PC-3 (cell line): ENCODE measurements at regions not wholly inside any gene's neighbourhood (a gene's known extent, or its start where the extent isn't known, plus 50 kb on each side); places are given as distances from the start of the nearest gene placed in this dataset.

Source experiments
- ATAC-seq: fragments of 200-7000 bp; cut with Tn5 transposase; 2 replicates; pipeline ENCODE4 v1.9.1; 2020; ENCODE audit warnings: mild to moderate bottlenecking, moderate library complexity
- BruUV-seq: library from RNA; stranded (reverse); fragments of 400-500 nt; replicated peaks from 2 replicates; lab custom pipeline; 2021; lab: Mats Ljungman, UMichigan
- CTCF ChIA-PET: fragments of 300-600 bp; sonication (Branson Sonifier 250); formaldehyde crosslinking; loops from one replicate; lab custom pipeline; 2022; ENCODE audit warnings: antibody characterized with exemption; lab: Charles Lee
- POLR2A ChIA-PET: fragments of 300-600 bp; sonication (Branson Sonifier 250); formaldehyde crosslinking; loops from one replicate; lab custom pipeline; 2022; ENCODE audit warnings: antibody characterized with exemption; ENCODE audit not compliant: unreplicated experiment; lab: Charles Lee
- DNase-seq: peaks from one replicate; pipeline ENCODE4 v3.0.0-alpha.2; 2015
- H2AFZ ChIP-seq: fragments of 300-600 bp; sonication (generic); 2 replicates; pipeline ENCODE4 v1.6.0; 2016; ENCODE audit warnings: antibody characterized with exemption, low read length
- H3F3A ChIP-seq: fragments of 300-600 bp; sonication (generic); one replicate; pipeline ENCODE4 v1.6.0; 2017; ENCODE audit warnings: antibody characterized with exemption, low read length, control low read depth, mild to moderate bottlenecking; ENCODE audit not compliant: unreplicated experiment
- H3K27ac ChIP-seq: fragments of 300-600 bp; sonication (generic); 2 replicates; pipeline ENCODE4 v1.5.1; 2016; ENCODE audit warnings: mild to moderate bottlenecking, low read length
- H3K27me3 ChIP-seq: fragments of 300-600 bp; sonication (generic); 2 replicates; pipeline ENCODE4 v1.6.1; 2016; ENCODE audit warnings: low read length, mixed read lengths
- H3K36me3 ChIP-seq: fragments of 300-600 bp; sonication (generic); 2 replicates; pipeline ENCODE4 v1.6.1; 2016; ENCODE audit warnings: low read depth, mixed run types, low read length, mixed read lengths
- H3K4me1 ChIP-seq: fragments of 300-600 bp; sonication (generic); 2 replicates; pipeline ENCODE4 v1.5.1; 2016; ENCODE audit warnings: low read length; ENCODE audit not compliant: insufficient read depth
- H3K4me2 ChIP-seq: fragments of 300-600 bp; sonication (generic); 2 replicates; pipeline ENCODE4 v1.6.0; 2016; ENCODE audit warnings: low read length
- H3K4me3 ChIP-seq: fragments of 300-600 bp; sonication (generic); 2 replicates; pipeline ENCODE4 v1.5.1; 2016; ENCODE audit warnings: mild to moderate bottlenecking, low read length, mixed read lengths
- H3K79me2 ChIP-seq: fragments of 300-600 bp; sonication (generic); 2 replicates; pipeline ENCODE4 v1.6.1; 2017; ENCODE audit warnings: low read length, mixed read lengths
- H3K9ac ChIP-seq: fragments of 300-600 bp; sonication (generic); 2 replicates; pipeline ENCODE4 v1.6.0; 2016; ENCODE audit warnings: mild to moderate bottlenecking, low read length
- H3K9me2 ChIP-seq: fragments of 300-600 bp; sonication (generic); replicated peaks from 2 replicates; pipeline ENCODE4 v1.6.1; 2016; ENCODE audit warnings: mixed run types, low read length, mixed read lengths
- H3K9me3 ChIP-seq: fragments of 300-600 bp; sonication (generic); 2 replicates; pipeline ENCODE4 v1.6.1; 2016; ENCODE audit warnings: low read length, mixed read lengths
- H4K20me1 ChIP-seq: fragments of 300-600 bp; sonication (generic); 2 replicates; pipeline ENCODE4 v1.6.1; 2016; ENCODE audit warnings: low read length, mixed read lengths
- CTCF ChIP-seq: fragments of 300-600 bp; sonication (generic); conservative IDR thresholded peaks from 2 replicates; pipeline ENCODE4 v1.5.1; 2017; ENCODE audit warnings: antibody characterized with exemption, low read depth, mild to moderate bottlenecking, low read length
- EZH2 ChIP-seq: fragments of 300-600 bp; sonication (generic); IDR thresholded peaks from one replicate; pipeline ENCODE4 v1.6.1; 2017; ENCODE audit warnings: antibody characterized with exemption, mild to moderate bottlenecking, low read length; ENCODE audit not compliant: unreplicated experiment
- EZH2phosphoT487 ChIP-seq: fragments of 300-600 bp; sonication (generic); IDR thresholded peaks from 2 replicates; pipeline ENCODE4 v1.6.1; 2018; ENCODE audit warnings: mild to moderate bottlenecking, antibody characterized with exemption, low read length, borderline replicate concordance
- intact Hi-C: fragments of 100-400 bp; cut with micrococcal nuclease; formaldehyde crosslinking; loops from 2 replicates; pipeline ENCODE4 v1.9.0; 2023

- intact Hi-C loops: loop anchor here (1.0 to 5.0 kb wide), 3 partner anchors 77 to 278 kb away; no protein-coding TSS in a partner anchor
- ATAC-seq: no peak
- POLR2A ChIA-PET: no interaction called here
These were observed 139.0 kb downstream of the PRDM13 start for GRCh38 chr6:99745651-99746050.

GRCh38 chr6:99746261-99746895, 139.7 kb downstream of the PRDM13 start:
- Histone ChIP-seq H3K9me2 (no peaks in the 10 kb centered on the region), H2AFZ (no peak overlapping the region), H3K27me3 (peaks cover 26% of the 10 kb centered on the region), H3K27ac (no peak overlapping the region), H3K4me3 (no peak overlapping the region), H3K79me2 (no peaks in the 10 kb centered on the region), H3K4me1 (no peaks in the 10 kb centered on the region), H3F3A (no peaks in the 10 kb centered on the region), H3K36me3 (no peaks in the 10 kb centered on the region), H3K9ac (no peak overlapping the region), H3K9me3 (no peaks in the 10 kb centered on the region), H4K20me1 (no peaks in the 10 kb centered on the region), H3K4me2 (no peak overlapping the region)
- POLR2A ChIA-PET: no interaction called here
- ATAC-seq (peak; percentile 58), DNase-seq (peak; percentile 75)
- CTCF ChIA-PET: no interaction called here
- BruUV-seq: no TSS peak
- intact Hi-C loops: loop anchor here (1.0 to 5.0 kb wide), 3 partner anchors 76 to 279 kb away; no protein-coding TSS in a partner anchor
- TF ChIP-seq EZH2phosphoT487 (no peak), CTCF (peak; percentile 69)

More at GRCh38 chr6:99745651-99746050, 139.0 kb downstream of the PRDM13 start:
- no peaks in the 10 kb centered on the region for H3K36me3 ChIP-seq
- no peak overlapping the region for H3K4me2 ChIP-seq
- no peak overlapping the region for H3K9ac ChIP-seq
- H4K20me1 ChIP-seq: no peaks in the 10 kb centered on the region
- BruUV-seq: no TSS peak
- no peaks in the 10 kb centered on the region for H3F3A ChIP-seq
- H3K79me2 ChIP-seq: no peaks in the 10 kb centered on the region
- no peak overlapping the region for H3K27ac ChIP-seq
- H3K4me1 ChIP-seq: no peaks in the 10 kb centered on the region
- H2AFZ ChIP-seq: no peak overlapping the region
- peak; percentile 2 for DNase-seq
- H3K27me3 ChIP-seq: peaks cover 21% of the 10 kb centered on the region
- H3K4me3 ChIP-seq: no peak overlapping the region
- H3K9me3 ChIP-seq: no peaks in the 10 kb centered on the region
- TF ChIP-seq CTCF (no peak), EZH2phosphoT487 (no peak), EZH2 (no peak)
- H3K9me2 ChIP-seq: no peaks in the 10 kb centered on the region
- CTCF ChIA-PET: interaction anchor here (0.6 kb wide), 1 partner anchor 356 kb away, joined by 3 read pairs; no protein-coding TSS in a partner anchor

- Histone ChIP-seq H3F3A (no peaks in the 10 kb centered on the region), H3K9ac (no peak overlapping the region), H3K4me3 (no peak overlapping the region), H3K36me3 (no peaks in the 10 kb centered on the region), H3K4me1 (no peaks in the 10 kb centered on the region), H3K27ac (no peak overlapping the region), H3K79me2 (no peaks in the 10 kb centered on the region), H3K27me3 (peaks cover 32% of the 10 kb centered on the region), H3K4me2 (no peak overlapping the region), H2AFZ (no peak overlapping the region), H3K9me2 (no peaks in the 10 kb centered on the region), H4K20me1 (no peaks in the 10 kb centered on the region), H3K9me3 (no peaks in the 10 kb centered on the region)
- intact Hi-C loops: no loop called here
- TF ChIP-seq EZH2phosphoT487 (no peak), CTCF (no peak), EZH2 (no peak)
- ATAC-seq (no peak; the same call in 1 of the 2 replicates), DNase-seq (peak; percentile 5)
- no TSS peak for BruUV-seq
- ChIA-PET CTCF (no interaction called here), POLR2A (no interaction called here)
These were observed 155.1 kb downstream of the PRDM13 start for GRCh38 chr6:99761711-99762110.
